GM12872 (cell line): ENCODE measurements at regions not wholly inside any gene's neighbourhood (a gene's known extent, or its start where the extent isn't known, plus 50 kb on each side); places are given as distances from the start of the nearest gene placed in this dataset.

Experiments
- TF ChIP-seq, protein P1 (sequence below): IDR thresholded peaks from 3 replicates; pipeline ENCODE4 v1.5.1; 2011; ENCODE audit warnings: low read depth, mild to moderate bottlenecking, low read length, moderate library complexity; ENCODE audit not compliant: insufficient read depth

DNA sequence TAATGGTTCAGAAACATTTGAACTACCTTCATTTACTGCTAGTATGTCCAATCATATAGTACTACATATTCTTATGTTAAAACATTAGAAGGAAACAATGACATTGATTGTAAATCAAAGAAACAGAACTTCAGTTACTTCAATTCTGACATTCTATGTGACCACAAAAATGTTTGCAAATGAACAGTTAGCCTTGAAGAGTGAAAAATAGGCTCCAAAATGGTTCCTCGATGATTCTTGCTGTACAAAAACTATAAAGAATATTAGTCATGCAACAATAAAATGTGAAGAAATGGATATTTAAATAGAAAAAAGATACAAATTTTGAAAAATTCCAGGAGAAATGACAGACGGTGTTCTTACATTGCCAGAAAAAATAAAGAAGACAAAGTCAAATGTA lies 686.9 kb downstream of the BCKDHB start:
- TF ChIP-seq, protein P1, sequence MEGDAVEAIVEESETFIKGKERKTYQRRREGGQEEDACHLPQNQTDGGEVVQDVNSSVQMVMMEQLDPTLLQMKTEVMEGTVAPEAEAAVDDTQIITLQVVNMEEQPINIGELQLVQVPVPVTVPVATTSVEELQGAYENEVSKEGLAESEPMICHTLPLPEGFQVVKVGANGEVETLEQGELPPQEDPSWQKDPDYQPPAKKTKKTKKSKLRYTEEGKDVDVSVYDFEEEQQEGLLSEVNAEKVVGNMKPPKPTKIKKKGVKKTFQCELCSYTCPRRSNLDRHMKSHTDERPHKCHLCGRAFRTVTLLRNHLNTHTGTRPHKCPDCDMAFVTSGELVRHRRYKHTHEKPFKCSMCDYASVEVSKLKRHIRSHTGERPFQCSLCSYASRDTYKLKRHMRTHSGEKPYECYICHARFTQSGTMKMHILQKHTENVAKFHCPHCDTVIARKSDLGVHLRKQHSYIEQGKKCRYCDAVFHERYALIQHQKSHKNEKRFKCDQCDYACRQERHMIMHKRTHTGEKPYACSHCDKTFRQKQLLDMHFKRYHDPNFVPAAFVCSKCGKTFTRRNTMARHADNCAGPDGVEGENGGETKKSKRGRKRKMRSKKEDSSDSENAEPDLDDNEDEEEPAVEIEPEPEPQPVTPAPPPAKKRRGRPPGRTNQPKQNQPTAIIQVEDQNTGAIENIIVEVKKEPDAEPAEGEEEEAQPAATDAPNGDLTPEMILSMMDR = no peak

- TF ChIP-seq, protein P1 = no peak
Measured at GRCh38 chr6:80792151-80792550, 685.7 kb downstream of the BCKDHB start.

GRCh38 chr6:80789912-80790570 lies 683.6 kb downstream of the BCKDHB start:
- TF ChIP-seq, protein P1 = no peak

DNA sequence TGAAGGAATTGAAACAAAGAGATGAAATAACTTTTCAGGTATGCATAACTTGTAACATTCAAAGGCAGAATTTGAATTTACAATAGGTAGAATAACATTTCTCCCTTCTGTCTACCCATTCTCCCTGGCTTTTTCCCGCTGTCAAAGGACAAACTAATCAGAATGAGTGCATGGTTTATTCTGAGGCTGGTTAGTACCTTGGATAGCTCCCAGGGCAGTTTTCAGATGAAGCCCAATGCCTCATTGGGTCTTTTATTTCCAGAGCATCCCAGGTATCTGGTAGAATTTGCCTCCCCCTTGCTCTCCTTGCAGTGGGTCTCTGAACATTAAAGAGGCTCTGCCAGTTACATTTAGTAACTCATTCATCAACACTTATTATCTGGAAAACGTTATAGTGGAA lies 665.5 kb downstream of the BCKDHB start:
- TF ChIP-seq, protein P1 = no peak

DNA sequence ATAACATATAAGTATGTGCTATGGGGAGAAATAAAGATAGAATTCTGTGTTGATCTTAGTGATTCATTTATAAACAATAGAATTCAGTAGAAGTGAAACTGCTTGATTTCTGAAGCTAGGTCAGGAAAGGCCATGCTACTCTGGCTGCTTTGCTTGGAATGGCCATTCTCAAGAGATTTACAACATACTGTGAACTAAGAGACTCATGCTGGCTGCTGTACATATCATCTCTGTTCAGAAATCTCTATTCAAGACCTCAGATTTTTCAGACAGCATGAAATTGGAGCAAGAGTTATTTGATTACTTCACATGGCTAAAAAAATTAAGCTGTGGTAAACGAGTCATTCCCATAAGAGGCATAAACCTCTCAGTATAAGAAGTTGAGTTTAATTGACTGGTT lies 662.6 kb downstream of the BCKDHB start:
- TF ChIP-seq, protein P1 = no peak

DNA sequence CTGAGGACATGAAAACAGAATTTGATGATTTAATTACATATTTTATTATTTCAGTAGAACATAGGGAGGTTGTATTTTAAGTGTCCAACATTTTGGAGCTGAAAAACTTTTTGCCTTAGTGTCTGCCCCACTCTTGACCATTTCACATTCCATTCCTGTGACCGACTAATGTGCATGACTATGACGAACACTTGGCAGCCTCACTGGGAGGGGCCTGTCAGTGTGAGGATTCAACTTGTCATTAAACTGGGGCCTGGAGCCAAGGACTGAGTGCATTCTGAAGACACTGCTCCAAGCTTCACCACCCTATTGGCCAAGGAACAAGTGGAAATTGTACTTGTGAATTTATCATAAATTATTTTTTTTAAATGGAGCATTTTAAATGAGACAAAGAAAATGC lies 661.3 kb downstream of the BCKDHB start:
- TF ChIP-seq, protein P1 = no peak

DNA sequence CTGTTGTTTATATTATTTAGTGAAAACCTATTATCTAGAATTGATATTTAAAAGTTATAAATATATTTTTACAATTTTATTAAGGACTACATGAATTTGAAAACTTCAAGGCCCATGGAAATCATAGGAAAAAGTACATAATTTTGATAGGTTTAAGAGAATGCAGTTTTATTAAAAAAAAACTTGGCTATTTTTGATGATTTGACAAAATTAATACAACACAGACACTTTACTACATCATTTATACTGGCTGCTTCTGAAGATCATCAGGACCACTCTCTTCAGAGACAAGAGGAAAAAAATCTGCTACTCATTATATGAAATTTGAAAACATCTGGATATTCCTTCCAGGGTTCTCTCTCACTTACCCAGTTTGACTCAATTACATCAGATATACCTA lies 637.7 kb downstream of the BCKDHB start:
- TF ChIP-seq, protein P1 = no peak

DNA sequence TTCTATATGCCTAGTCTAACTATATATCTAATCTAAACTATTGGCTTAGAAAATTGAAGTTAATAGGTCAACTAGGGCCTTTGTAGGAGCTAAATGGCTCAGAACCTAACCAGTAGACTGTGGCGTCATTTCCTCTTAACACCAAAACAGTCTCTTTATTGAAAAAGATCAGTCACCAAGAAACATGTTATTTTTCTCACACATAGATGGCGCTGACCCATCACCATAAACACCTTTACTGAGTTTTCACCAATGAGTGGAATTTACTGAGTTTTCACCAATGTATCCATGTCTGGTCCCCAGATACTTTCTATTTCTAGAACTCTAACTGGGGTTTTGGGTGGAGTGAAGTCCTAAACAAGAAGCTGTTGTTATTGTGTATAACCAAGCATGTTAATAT lies 636.0 kb downstream of the BCKDHB start:
- TF ChIP-seq, protein P1 = peak; percentile 20; the same call in 1 of the 3 replicates
